ENCODE measurements at regions not wholly inside any gene's neighbourhood (a gene's known extent, or its start where the extent isn't known, plus 50 kb on each side); places are given as distances from the start of the nearest gene placed in this dataset.

- Histone ChIP-seq H3K9me3 (no peaks in the 10 kb centered on the region), H3K36me3 (no peaks in the 10 kb centered on the region), H3K27ac (no peak overlapping the region), H3K4me3 (no peak overlapping the region), H3K27me3 (no peaks in the 10 kb centered on the region), H3K4me1 (no peaks in the 10 kb centered on the region)
- intact Hi-C loops (cut with DNase I; ENCODE audit: low total_unique reads) (loop anchor here (10.0 kb wide), 1 partner anchor 103 kb away; no protein-coding TSS in a partner anchor), in situ Hi-C loops (cut with MboI; ENCODE audit: low pct_ligation_motif_present in 1 of 4, low pct_unique_long_range_greater_than_20kb in 1 of 4, low sequenced_read_pairs in 3 of 4) (no loop called here)
- DNase-seq = no peak
- TF ChIP-seq EP300 (IDR thresholded peaks at IDR 0.05; ENCODE audit: low read depth) = no peak
- 89% methylated on average over 7 of the region's 7 CpGs; no CpG with 5 or more reads in 1 of the 2 donors for whole genome bisulfite sequencing, 2 donors (ENCODE audit: low coverage in 1 of 2)
Measured at GRCh38 chr2:12827721-12828120, 111.0 kb downstream of the TRIB2 start.

GRCh38 chr2:12828980-12829379, 112.2 kb downstream of the TRIB2 start:
- H3K36me3 ChIP-seq = no peaks in the 10 kb centered on the region
- in situ Hi-C loops (cut with MboI; ENCODE audit: low pct_ligation_motif_present in 1 of 4, low pct_unique_long_range_greater_than_20kb in 1 of 4, low sequenced_read_pairs in 3 of 4) = no loop called here
- no peaks in the 10 kb centered on the region for H3K4me1 ChIP-seq
- WGBS, 2 donors (ENCODE audit: low coverage in 1 of 2) = 81 to 88% methylated on average over 6 to 8 of the region's 8 CpGs
- no peaks in the 10 kb centered on the region for H3K9me3 ChIP-seq
- TF ChIP-seq POLR2A (IDR thresholded peaks at IDR 0.05) = no peak
- no peak for TF ChIP-seq POLR2AphosphoS5 (IDR thresholded peaks at IDR 0.05)
- no peak for TF ChIP-seq CTCF (IDR thresholded peaks at IDR 0.05)
- TF ChIP-seq EP300 (IDR thresholded peaks at IDR 0.05; ENCODE audit: low read depth) = no peak
- intact Hi-C loops (cut with DNase I; ENCODE audit: low total_unique reads) = loop anchor here (10.0 kb wide), 1 partner anchor 104 kb away; no protein-coding TSS in a partner anchor
- H3K27ac ChIP-seq = no peak overlapping the region
- H3K27me3 ChIP-seq = no peaks in the 10 kb centered on the region
- no peak for DNase-seq
- H3K4me3 ChIP-seq = no peak overlapping the region

GRCh38 chr2:12831016-12831415, 114.3 kb downstream of the TRIB2 start:
- intact Hi-C loops (cut with DNase I; ENCODE audit: low total_unique reads) (no loop called here), in situ Hi-C loops (cut with MboI; ENCODE audit: low pct_ligation_motif_present in 1 of 4, low pct_unique_long_range_greater_than_20kb in 1 of 4, low sequenced_read_pairs in 3 of 4) (no loop called here)
- H3K27ac ChIP-seq = no peak overlapping the region
- no peaks in the 10 kb centered on the region for H3K4me1 ChIP-seq
- 81 to 86% methylated on average over 1 of the region's 1 CpG for WGBS, 2 donors (ENCODE audit: low coverage in 1 of 2)
- H3K27me3 ChIP-seq = no peaks in the 10 kb centered on the region
- H3K36me3 ChIP-seq = no peaks in the 10 kb centered on the region
- H3K4me3 ChIP-seq = no peak overlapping the region
- no peak for DNase-seq
- no peak for TF ChIP-seq POLR2AphosphoS5 (IDR thresholded peaks at IDR 0.05)
- TF ChIP-seq CTCF (IDR thresholded peaks at IDR 0.05) = no peak
- no peak for TF ChIP-seq EP300 (IDR thresholded peaks at IDR 0.05; ENCODE audit: low read depth)
- TF ChIP-seq POLR2A (IDR thresholded peaks at IDR 0.05) = no peak
- H3K9me3 ChIP-seq = no peaks in the 10 kb centered on the region

GRCh38 chr2:12834239-12834638, 117.5 kb downstream of the TRIB2 start:
- intact Hi-C loops (cut with DNase I; ENCODE audit: low total_unique reads) (no loop called here), in situ Hi-C loops (cut with MboI; ENCODE audit: low pct_ligation_motif_present in 1 of 4, low pct_unique_long_range_greater_than_20kb in 1 of 4, low sequenced_read_pairs in 3 of 4) (no loop called here)
- no peak for TF ChIP-seq POLR2AphosphoS5 (IDR thresholded peaks at IDR 0.05)
- no peak for TF ChIP-seq POLR2A (IDR thresholded peaks at IDR 0.05)
- no peaks in the 10 kb centered on the region for H3K36me3 ChIP-seq
- no peaks in the 10 kb centered on the region for H3K27me3 ChIP-seq
- no peaks in the 10 kb centered on the region for H3K4me1 ChIP-seq
- 79 to 91% methylated on average over 3 of the region's 3 CpGs for WGBS, 2 donors (ENCODE audit: low coverage in 1 of 2)
- no peak for DNase-seq
- H3K9me3 ChIP-seq = no peaks in the 10 kb centered on the region
- no peak overlapping the region for H3K27ac ChIP-seq
- H3K4me3 ChIP-seq = no peak overlapping the region

GRCh38 chr2:12835733-12836132, 119.0 kb downstream of the TRIB2 start:
- WGBS, 2 donors (ENCODE audit: low coverage in 1 of 2) = 79% methylated on average over 4 of the region's 4 CpGs; no CpG with 5 or more reads in 1 of the 2 donors
- TF ChIP-seq EP300 (IDR thresholded peaks at IDR 0.05; ENCODE audit: low read depth) (no peak), CTCF (IDR thresholded peaks at IDR 0.05) (no peak), POLR2AphosphoS5 (IDR thresholded peaks at IDR 0.05) (no peak), POLR2A (IDR thresholded peaks at IDR 0.05) (no peak)
- Histone ChIP-seq H3K36me3 (no peaks in the 10 kb centered on the region), H3K4me1 (no peaks in the 10 kb centered on the region), H3K27me3 (no peaks in the 10 kb centered on the region), H3K4me3 (no peak overlapping the region), H3K9me3 (no peaks in the 10 kb centered on the region), H3K27ac (no peak overlapping the region)
- intact Hi-C loops (cut with DNase I; ENCODE audit: low total_unique reads) = no loop called here
- DNase-seq = no peak
- in situ Hi-C loops (cut with MboI; ENCODE audit: low pct_ligation_motif_present in 1 of 4, low pct_unique_long_range_greater_than_20kb in 1 of 4, low sequenced_read_pairs in 3 of 4) = no loop called here
